ENCODE measurements at regions not wholly inside any gene's neighbourhood (a gene's known extent, or its start where the extent isn't known, plus 50 kb on each side); places are given as distances from the start of the nearest gene placed in this dataset.
A peak's percentile ranks its signal among the peaks of the same experiment; 100 is the strongest.

- no peaks in the 10 kb centered on the region for H3K36me3 ChIP-seq (replicated peaks in 1 of 2)
- TF ChIP-seq CTCF (IDR thresholded peaks at IDR 0.05) (no peak), POLR2A (IDR thresholded peaks at IDR 0.05) (no peak)
- H3K27ac ChIP-seq = no peak overlapping the region
- 35 to 65% (median 50%) methylated on average over 8 to 13 of the region's 13 CpGs for WGBS, 4 donors
- no peaks in the 10 kb centered on the region for H3K9me3 ChIP-seq (replicated peaks in 1 of 3)
- DNase-seq = peak; percentile 24 to 60 (median 52)
- H3K27me3 ChIP-seq = peaks cover 5% of the 10 kb centered on the region
- H3K4me3 ChIP-seq = no peak overlapping the region
- intact Hi-C loops (cut with DNase I) = no loop called here
- H3K4me1 ChIP-seq (replicated peaks in 1 of 2) = peaks cover 0 to 6% of the 10 kb centered on the region in 2 donors
These were observed 77.4 kb upstream of the PCDH8 start for GRCh38 chr13:52925775-52926285.

GRCh38 chr13:52925251-52925650 lies 76.8 kb upstream of the PCDH8 start:
- Histone ChIP-seq H3K27me3 (peaks cover 5% of the 10 kb centered on the region), H3K27ac (no peak overlapping the region), H3K4me1 (replicated peaks in 1 of 2) (peaks cover 0 to 6% of the 10 kb centered on the region in 2 donors), H3K4me3 (no peak overlapping the region), H3K36me3 (replicated peaks in 1 of 2) (no peaks in the 10 kb centered on the region), H3K9me3 (replicated peaks in 1 of 3) (no peaks in the 10 kb centered on the region)
- TF ChIP-seq CTCF (IDR thresholded peaks at IDR 0.05) = no peak
- TF ChIP-seq POLR2A (IDR thresholded peaks at IDR 0.05) = no peak
- intact Hi-C loops (cut with DNase I) = no loop called here
- 52 to 74% (median 59%) methylated on average over 2 of the region's 2 CpGs for WGBS, 4 donors
- peak in 1 of 7 donors; percentile 26 for DNase-seq

GRCh38 chr13:52924289-52925148 lies 76.1 kb upstream of the PCDH8 start:
- TF ChIP-seq POLR2A (IDR thresholded peaks at IDR 0.05) = no peak
- TF ChIP-seq CTCF (IDR thresholded peaks at IDR 0.05) = no peak
- H3K9me3 ChIP-seq (replicated peaks in 1 of 3) = no peaks in the 10 kb centered on the region
- intact Hi-C loops (cut with DNase I) = no loop called here
- no peak overlapping the region for H3K27ac ChIP-seq
- H3K36me3 ChIP-seq (replicated peaks in 1 of 2) = no peaks in the 10 kb centered on the region
- DNase-seq = no peak
- H3K4me1 ChIP-seq (replicated peaks in 1 of 2) = peaks cover 0 to 6% of the 10 kb centered on the region in 2 donors
- H3K4me3 ChIP-seq = no peak overlapping the region
- no peaks in the 10 kb centered on the region for H3K27me3 ChIP-seq
- 75 to 82% (median 78%) methylated on average over 10 of the region's 10 CpGs for WGBS, 4 donors

GRCh38 chr13:52922961-52923360 lies 74.5 kb upstream of the PCDH8 start:
- Histone ChIP-seq H3K4me1 (replicated peaks in 1 of 2) (peaks cover 0 to 6% of the 10 kb centered on the region in 2 donors), H3K27ac (no peak overlapping the region), H3K27me3 (no peaks in the 10 kb centered on the region), H3K9me3 (replicated peaks in 1 of 3) (no peaks in the 10 kb centered on the region), H3K4me3 (no peak overlapping the region), H3K36me3 (replicated peaks in 1 of 2) (no peaks in the 10 kb centered on the region)
- 75 to 100% (median 88%) methylated on average over 1 of the region's 1 CpG for WGBS, 4 donors
- intact Hi-C loops (cut with DNase I) = no loop called here
- TF ChIP-seq CTCF (IDR thresholded peaks at IDR 0.05) = no peak
- no peak for TF ChIP-seq POLR2A (IDR thresholded peaks at IDR 0.05)
- no peak for DNase-seq
